GM20000 (cell line): ENCODE measurements at regions not wholly inside any gene's neighbourhood (a gene's known extent, or its start where the extent isn't known, plus 50 kb on each side); places are given as distances from the start of the nearest gene placed in this dataset.

Experiments used
- DNase-seq: peaks from one replicate; pipeline ENCODE4 v3.0.0; 2012; ENCODE audit warnings: low spot score
- TF ChIP-seq, protein P1 (sequence below): IDR thresholded peaks from 2 replicates; pipeline ENCODE4 v1.5.1; 2012; ENCODE audit warnings: mild to moderate bottlenecking, control low read depth; ENCODE audit errors: extremely low read depth, missing control alignments

DNA sequence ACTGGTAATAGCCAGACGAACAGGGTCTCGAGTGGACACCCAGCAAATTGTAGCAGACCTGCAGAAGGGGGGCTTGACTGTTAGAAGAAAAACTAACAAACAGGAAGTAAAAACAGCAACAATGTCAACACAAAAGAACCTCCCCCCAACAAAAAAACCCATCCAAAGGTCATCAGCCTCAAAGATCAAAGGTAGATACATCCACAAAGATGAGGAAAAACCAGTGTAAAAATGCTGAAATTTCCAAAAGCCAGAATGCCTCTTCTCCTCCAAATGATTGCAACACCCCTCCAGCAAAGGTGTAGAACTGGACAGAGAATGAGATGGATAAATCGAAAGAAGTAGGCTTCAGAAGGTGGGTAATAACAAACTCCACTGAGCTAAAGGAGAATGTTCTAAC lies 313.0 kb upstream of the TEX13C start:
- no peak for DNase-seq
- TF ChIP-seq, protein P1, sequence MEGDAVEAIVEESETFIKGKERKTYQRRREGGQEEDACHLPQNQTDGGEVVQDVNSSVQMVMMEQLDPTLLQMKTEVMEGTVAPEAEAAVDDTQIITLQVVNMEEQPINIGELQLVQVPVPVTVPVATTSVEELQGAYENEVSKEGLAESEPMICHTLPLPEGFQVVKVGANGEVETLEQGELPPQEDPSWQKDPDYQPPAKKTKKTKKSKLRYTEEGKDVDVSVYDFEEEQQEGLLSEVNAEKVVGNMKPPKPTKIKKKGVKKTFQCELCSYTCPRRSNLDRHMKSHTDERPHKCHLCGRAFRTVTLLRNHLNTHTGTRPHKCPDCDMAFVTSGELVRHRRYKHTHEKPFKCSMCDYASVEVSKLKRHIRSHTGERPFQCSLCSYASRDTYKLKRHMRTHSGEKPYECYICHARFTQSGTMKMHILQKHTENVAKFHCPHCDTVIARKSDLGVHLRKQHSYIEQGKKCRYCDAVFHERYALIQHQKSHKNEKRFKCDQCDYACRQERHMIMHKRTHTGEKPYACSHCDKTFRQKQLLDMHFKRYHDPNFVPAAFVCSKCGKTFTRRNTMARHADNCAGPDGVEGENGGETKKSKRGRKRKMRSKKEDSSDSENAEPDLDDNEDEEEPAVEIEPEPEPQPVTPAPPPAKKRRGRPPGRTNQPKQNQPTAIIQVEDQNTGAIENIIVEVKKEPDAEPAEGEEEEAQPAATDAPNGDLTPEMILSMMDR, result no peak

DNA sequence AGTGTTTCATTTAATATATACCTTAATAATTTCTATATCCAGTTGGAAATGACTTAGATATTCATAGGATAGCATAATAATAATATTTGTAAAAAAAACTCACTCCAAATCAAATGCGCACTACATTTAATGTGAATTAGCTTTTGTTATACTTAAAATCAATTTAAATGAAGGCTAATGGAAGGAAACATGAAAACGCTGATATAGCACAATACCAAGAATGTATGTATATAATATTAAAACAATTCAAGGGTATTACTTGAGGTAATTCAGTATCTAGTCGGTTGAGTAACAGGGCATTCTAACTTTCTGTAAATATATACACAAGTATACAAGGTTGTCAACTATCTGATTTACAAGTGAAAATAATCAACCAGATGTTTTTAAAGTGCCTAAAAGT lies 307.1 kb upstream of the TEX13C start:
- TF ChIP-seq, protein P1, result no peak
- DNase-seq, result no peak

DNA sequence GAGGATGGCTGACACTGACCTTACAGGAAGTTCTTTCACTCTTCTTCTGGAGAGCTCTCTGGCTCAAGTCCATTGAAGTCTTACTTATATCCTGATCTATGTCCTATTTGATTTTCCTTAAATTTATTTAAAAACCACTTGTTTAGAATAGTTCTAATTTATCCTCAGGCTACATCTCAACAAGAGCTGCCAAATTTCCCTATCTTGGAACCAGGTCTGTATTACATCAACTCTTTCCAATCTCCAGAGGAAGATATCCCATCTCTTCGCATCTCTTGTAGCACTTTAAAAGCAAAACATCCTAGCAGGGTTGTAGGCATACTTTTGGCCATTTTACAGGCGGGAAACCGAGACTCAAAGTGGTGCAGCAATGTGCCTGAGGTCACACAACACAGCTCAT lies 290.5 kb upstream of the TEX13C start:
- no peak for DNase-seq
- TF ChIP-seq, protein P1, result no peak
